Islet precursor cell (in vitro differentiated cells): ENCODE measurements at regions not wholly inside any gene's neighbourhood (a gene's known extent, or its start where the extent isn't known, plus 50 kb on each side); places are given as distances from the start of the nearest gene placed in this dataset.
"Not testable (repeated sequence)": the region's sequence is repeated elsewhere in the genome, so short reads cannot be mapped to it uniquely, and the experiment has no call there.

Source experiments
- DNase-seq: peaks from one replicate; pipeline ENCODE4 v3.0.0-alpha.2; 2018

- DNase-seq, result no peak
These were observed 409.8 kb upstream of the ZMIZ1 start for GRCh38 chr10:78658645-78659597.

- DNase-seq, result no peak
These were observed 409.2 kb upstream of the ZMIZ1 start for GRCh38 chr10:78659598-78659967.

GRCh38 chr10:78660446-78661106 lies 408.2 kb upstream of the ZMIZ1 start:
- DNase-seq, result no peak

GRCh38 chr10:78663721-78664120 lies 405.0 kb upstream of the ZMIZ1 start:
- DNase-seq, result no peak

GRCh38 chr10:78664929-78665553 lies 403.7 kb upstream of the ZMIZ1 start:
- DNase-seq, result no peak

GRCh38 chr10:78672918-78673317 lies 395.8 kb upstream of the ZMIZ1 start:
- peak; percentile 39 for DNase-seq

GRCh38 chr10:78681141-78681540 lies 387.6 kb upstream of the ZMIZ1 start:
- DNase-seq, result not testable (repeated sequence)

GRCh38 chr10:78681986-78682385 lies 386.8 kb upstream of the ZMIZ1 start:
- peak; percentile 10 for DNase-seq

GRCh38 chr10:78684947-78685346 lies 383.8 kb upstream of the ZMIZ1 start:
- DNase-seq, result peak; percentile 39

- peak; percentile 48 for DNase-seq
These were observed 383.2 kb upstream of the ZMIZ1 start for GRCh38 chr10:78685466-78686103.

GRCh38 chr10:78686444-78687060 lies 382.2 kb upstream of the ZMIZ1 start:
- peak; percentile 48 for DNase-seq

GRCh38 chr10:78687626-78688025 lies 381.1 kb upstream of the ZMIZ1 start:
- DNase-seq, result peak; percentile 4

GRCh38 chr10:78688230-78688900 lies 380.4 kb upstream of the ZMIZ1 start:
- peak; percentile 38 for DNase-seq

GRCh38 chr10:78688901-78689583 lies 379.7 kb upstream of the ZMIZ1 start:
- peak; percentile 52 for DNase-seq

- peak; percentile 43 for DNase-seq
These were observed 379.2 kb upstream of the ZMIZ1 start for GRCh38 chr10:78689584-78689935.

- DNase-seq, result peak; percentile 33
These were observed 378.2 kb upstream of the ZMIZ1 start for GRCh38 chr10:78690354-78691111.

- DNase-seq, result peak; percentile 77
These were observed 377.3 kb upstream of the ZMIZ1 start for GRCh38 chr10:78691301-78692030.

- DNase-seq, result peak; percentile 12
These were observed 376.7 kb upstream of the ZMIZ1 start for GRCh38 chr10:78692071-78692470.

GRCh38 chr10:78695846-78696245 lies 372.9 kb upstream of the ZMIZ1 start:
- DNase-seq, result no peak

GRCh38 chr10:78696791-78697395 lies 371.9 kb upstream of the ZMIZ1 start:
- DNase-seq, result no peak
